K562 (cell line): ENCODE measurements at regions not wholly inside any gene's neighbourhood (a gene's known extent, or its start where the extent isn't known, plus 50 kb on each side); places are given as distances from the start of the nearest gene placed in this dataset.

Experiments used
- CBX2 ChIP-seq: fragments of 200-600 bp; sonication (generic); IDR thresholded peaks from one replicate; pipeline ENCODE4 v1.6.1; 2012; ENCODE audit warnings: mild to moderate bottlenecking, low read length, inconsistent platforms; ENCODE audit not compliant: insufficient read depth, poor library complexity, severe bottlenecking
- HDAC6 ChIP-seq: IDR thresholded peaks from 2 replicates; pipeline ENCODE4 v1.6.1; 2012; ENCODE audit warnings: low read depth, mild to moderate bottlenecking, control low read depth, inconsistent platforms, low read length, moderate library complexity
- KDM4B ChIP-seq, 2 experiments: fragments of 450-650 bp in 1 of 2; sonication (generic) in 1 of 2; IDR thresholded peaks; 2 replicates each; pipeline ENCODE4 v1.6.1; 2016 to 2017; ENCODE audit warnings: borderline replicate concordance in 2 of 2, antibody characterized with exemption in 1 of 2, low read depth in 1 of 2, mild to moderate bottlenecking in 1 of 2
- NRF1 ChIP-seq, 2 experiments: fragments of 450-650 bp; IDR thresholded peaks in 1 of 2; conservative IDR thresholded peaks in 1 of 2; 2 replicates each; pipeline ENCODE4 v1.6.1; 2014; ENCODE audit warnings: mild to moderate bottlenecking in 2 of 2
- PRPF4 ChIP-seq: fragments of 200-400 bp; formaldehyde crosslinking; IDR thresholded peaks from one replicate; pipeline ENCODE4 v1.6.1; 2017; ENCODE audit warnings: low read length, low read depth, mild to moderate bottlenecking; ENCODE audit not compliant: insufficient read depth, poor library complexity, severe bottlenecking
- SMC3 ChIP-seq: conservative IDR thresholded peaks from 2 replicates; pipeline ENCODE4 v1.6.1; 2011; ENCODE audit warnings: low read depth, low read length, improper control_type of control experiment; ENCODE audit not compliant: insufficient read depth
- YY1 ChIP-seq, 3 experiments: IDR thresholded peaks; 2 replicates each; pipeline ENCODE4 v1.6.1; 2011; ENCODE audit warnings: low read length in 2 of 3, mild to moderate bottlenecking in 2 of 3, moderate library complexity in 2 of 3, borderline replicate concordance in 1 of 3, control low read depth in 1 of 3, low read depth in 1 of 3; ENCODE audit not compliant: insufficient read depth in 3 of 3, insufficient replicate concordance in 2 of 3, control insufficient read depth in 1 of 3, insufficient read length in 1 of 3; ENCODE audit errors: extremely low read depth in 1 of 3
- ZFP30 ChIP-seq: fragments of 250-450 bp; sonication (Bioruptor Pico); IDR thresholded peaks from 2 replicates; pipeline ENCODE4 v1.8.0; 2022; ENCODE audit warnings: moderate library complexity, mild to moderate bottlenecking, inconsistent platforms, borderline replicate concordance
- ZNF3 ChIP-seq: fragments of 250-450 bp; sonication (Bioruptor Pico); IDR thresholded peaks from 2 replicates; pipeline ENCODE4 v1.5.0; 2021; ENCODE audit warnings: mild to moderate bottlenecking, moderate library complexity
- ZNF586 ChIP-seq: fragments of 450-650 bp; formaldehyde crosslinking; conservative IDR thresholded peaks from 2 replicates; pipeline ENCODE4 v1.4.0; 2020; ENCODE audit warnings: mild to moderate bottlenecking, moderate library complexity
- TF ChIP-seq, protein P1 (sequence below): sonication (generic); formaldehyde crosslinking; IDR thresholded peaks from 2 replicates; pipeline ENCODE4 v1.8.1; 2023; ENCODE audit warnings: mild to moderate bottlenecking, missing genetic modification reagents
- TF ChIP-seq, protein P2 (sequence below): fragments of 450-650 bp; IDR thresholded peaks from 2 replicates; pipeline ENCODE4 v1.7.0; 2016; ENCODE audit warnings: borderline replicate concordance
- TF ChIP-seq, protein P3 (sequence below), 2 experiments: fragments of 450-650 bp in 1 of 2; IDR thresholded peaks; 2 replicates each; pipeline ENCODE4 v1.6.1; 2011 to 2017; ENCODE audit warnings: low read depth in 2 of 2, antibody characterized with exemption in 1 of 2, borderline replicate concordance in 1 of 2, low read length in 1 of 2, mild to moderate bottlenecking in 1 of 2, mixed read lengths in 1 of 2; ENCODE audit not compliant: control insufficient read depth in 1 of 2
- TF ChIP-seq, protein P4 (sequence below): sonication (generic); formaldehyde crosslinking; IDR thresholded peaks from 2 replicates; pipeline ENCODE4 v1.8.1; 2022; ENCODE audit warnings: missing genetic modification reagents

DNA sequence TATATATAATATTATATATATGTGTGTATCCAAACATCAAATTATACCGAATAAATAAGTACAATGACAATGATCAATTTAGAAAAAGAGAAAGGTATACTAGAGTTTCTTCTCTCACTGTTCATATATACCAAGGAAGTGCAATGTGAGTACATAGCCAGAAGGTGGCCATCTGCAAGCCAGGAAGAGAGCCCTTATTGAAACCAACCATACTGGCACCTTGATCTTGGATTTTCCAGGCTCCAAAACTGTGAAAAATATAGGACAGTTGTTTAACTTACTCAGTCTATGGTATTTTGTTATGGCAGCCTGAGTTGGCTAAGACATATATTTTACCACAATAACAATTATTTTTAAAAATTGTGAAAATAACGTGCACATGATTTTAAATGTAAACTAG, 1490.2 kb upstream of the SLC39A10 start:
- TF ChIP-seq CBX2: no peak
- no peak for TF ChIP-seq PRPF4
- TF ChIP-seq HDAC6: no peak
- TF ChIP-seq, protein P1, sequence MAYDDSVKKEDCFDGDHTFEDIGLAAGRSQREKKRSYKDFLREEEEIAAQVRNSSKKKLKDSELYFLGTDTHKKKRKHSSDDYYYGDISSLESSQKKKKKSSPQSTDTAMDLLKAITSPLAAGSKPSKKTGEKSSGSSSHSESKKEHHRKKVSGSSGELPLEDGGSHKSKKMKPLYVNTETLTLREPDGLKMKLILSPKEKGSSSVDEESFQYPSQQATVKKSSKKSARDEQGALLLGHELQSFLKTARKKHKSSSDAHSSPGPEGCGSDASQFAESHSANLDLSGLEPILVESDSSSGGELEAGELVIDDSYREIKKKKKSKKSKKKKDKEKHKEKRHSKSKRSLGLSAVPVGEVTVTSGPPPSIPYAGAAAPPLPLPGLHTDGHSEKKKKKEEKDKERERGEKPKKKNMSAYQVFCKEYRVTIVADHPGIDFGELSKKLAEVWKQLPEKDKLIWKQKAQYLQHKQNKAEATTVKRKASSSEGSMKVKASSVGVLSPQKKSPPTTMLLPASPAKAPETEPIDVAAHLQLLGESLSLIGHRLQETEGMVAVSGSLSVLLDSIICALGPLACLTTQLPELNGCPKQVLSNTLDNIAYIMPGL: no peak
- TF ChIP-seq NRF1 (conservative IDR thresholded peaks at IDR 0.05 in 1 of 2, IDR thresholded peaks at IDR 0.05 in 1 of 2): no peak
- TF ChIP-seq, protein P2, sequence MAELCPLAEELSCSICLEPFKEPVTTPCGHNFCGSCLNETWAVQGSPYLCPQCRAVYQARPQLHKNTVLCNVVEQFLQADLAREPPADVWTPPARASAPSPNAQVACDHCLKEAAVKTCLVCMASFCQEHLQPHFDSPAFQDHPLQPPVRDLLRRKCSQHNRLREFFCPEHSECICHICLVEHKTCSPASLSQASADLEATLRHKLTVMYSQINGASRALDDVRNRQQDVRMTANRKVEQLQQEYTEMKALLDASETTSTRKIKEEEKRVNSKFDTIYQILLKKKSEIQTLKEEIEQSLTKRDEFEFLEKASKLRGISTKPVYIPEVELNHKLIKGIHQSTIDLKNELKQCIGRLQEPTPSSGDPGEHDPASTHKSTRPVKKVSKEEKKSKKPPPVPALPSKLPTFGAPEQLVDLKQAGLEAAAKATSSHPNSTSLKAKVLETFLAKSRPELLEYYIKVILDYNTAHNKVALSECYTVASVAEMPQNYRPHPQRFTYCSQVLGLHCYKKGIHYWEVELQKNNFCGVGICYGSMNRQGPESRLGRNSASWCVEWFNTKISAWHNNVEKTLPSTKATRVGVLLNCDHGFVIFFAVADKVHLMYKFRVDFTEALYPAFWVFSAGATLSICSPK: no peak
- TF ChIP-seq KDM4B (IDR thresholded peaks at IDR 0.05; ENCODE audit: borderline replicate concordance in 2 of 2, low read depth in 1 of 2): no peak
- TF ChIP-seq SMC3: no peak
- TF ChIP-seq ZFP30: no peak
- TF ChIP-seq, protein P3, sequence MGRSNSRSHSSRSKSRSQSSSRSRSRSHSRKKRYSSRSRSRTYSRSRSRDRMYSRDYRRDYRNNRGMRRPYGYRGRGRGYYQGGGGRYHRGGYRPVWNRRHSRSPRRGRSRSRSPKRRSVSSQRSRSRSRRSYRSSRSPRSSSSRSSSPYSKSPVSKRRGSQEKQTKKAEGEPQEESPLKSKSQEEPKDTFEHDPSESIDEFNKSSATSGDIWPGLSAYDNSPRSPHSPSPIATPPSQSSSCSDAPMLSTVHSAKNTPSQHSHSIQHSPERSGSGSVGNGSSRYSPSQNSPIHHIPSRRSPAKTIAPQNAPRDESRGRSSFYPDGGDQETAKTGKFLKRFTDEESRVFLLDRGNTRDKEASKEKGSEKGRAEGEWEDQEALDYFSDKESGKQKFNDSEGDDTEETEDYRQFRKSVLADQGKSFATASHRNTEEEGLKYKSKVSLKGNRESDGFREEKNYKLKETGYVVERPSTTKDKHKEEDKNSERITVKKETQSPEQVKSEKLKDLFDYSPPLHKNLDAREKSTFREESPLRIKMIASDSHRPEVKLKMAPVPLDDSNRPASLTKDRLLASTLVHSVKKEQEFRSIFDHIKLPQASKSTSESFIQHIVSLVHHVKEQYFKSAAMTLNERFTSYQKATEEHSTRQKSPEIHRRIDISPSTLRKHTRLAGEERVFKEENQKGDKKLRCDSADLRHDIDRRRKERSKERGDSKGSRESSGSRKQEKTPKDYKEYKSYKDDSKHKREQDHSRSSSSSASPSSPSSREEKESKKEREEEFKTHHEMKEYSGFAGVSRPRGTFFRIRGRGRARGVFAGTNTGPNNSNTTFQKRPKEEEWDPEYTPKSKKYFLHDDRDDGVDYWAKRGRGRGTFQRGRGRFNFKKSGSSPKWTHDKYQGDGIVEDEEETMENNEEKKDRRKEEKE (IDR thresholded peaks at IDR 0.05; ENCODE audit: borderline replicate concordance in 1 of 2, control insufficient read depth in 1 of 2, low read depth in 2 of 2, low read length in 1 of 2): no peak
- no peak for TF ChIP-seq YY1 (IDR thresholded peaks at IDR 0.05; ENCODE audit: borderline replicate concordance in 1 of 3, control insufficient read depth in 1 of 3, extremely low read depth in 1 of 3, insufficient read depth in 3 of 3, insufficient read length in 1 of 3, insufficient replicate concordance in 2 of 3, low read depth in 1 of 3, low read length in 2 of 3)
- TF ChIP-seq, protein P4, sequence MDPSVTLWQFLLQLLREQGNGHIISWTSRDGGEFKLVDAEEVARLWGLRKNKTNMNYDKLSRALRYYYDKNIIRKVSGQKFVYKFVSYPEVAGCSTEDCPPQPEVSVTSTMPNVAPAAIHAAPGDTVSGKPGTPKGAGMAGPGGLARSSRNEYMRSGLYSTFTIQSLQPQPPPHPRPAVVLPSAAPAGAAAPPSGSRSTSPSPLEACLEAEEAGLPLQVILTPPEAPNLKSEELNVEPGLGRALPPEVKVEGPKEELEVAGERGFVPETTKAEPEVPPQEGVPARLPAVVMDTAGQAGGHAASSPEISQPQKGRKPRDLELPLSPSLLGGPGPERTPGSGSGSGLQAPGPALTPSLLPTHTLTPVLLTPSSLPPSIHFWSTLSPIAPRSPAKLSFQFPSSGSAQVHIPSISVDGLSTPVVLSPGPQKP (CRISPR knock-in tag): no peak
- no peak for TF ChIP-seq ZNF586 (CRISPR knock-in tag)
- TF ChIP-seq ZNF3 (CRISPR knock-in tag): no peak
